Loucy (cell line): ENCODE measurements at regions not wholly inside any gene's neighbourhood (a gene's known extent, or its start where the extent isn't known, plus 50 kb on each side); places are given as distances from the start of the nearest gene placed in this dataset.

Experiments
- H2AFZ ChIP-seq: fragments of 200-600 bp; sonication (generic); 2 replicates; pipeline ENCODE4 v1.6.0; 2016; ENCODE audit warnings: antibody characterized with exemption, mild to moderate bottlenecking, low read length, moderate library complexity
- H3F3A ChIP-seq: fragments of 200-600 bp; 2 replicates; pipeline ENCODE4 v1.6.0; 2016; ENCODE audit warnings: antibody characterized with exemption, low read depth, mild to moderate bottlenecking
- H3K27me3 ChIP-seq: fragments of 200-600 bp; sonication (generic); 2 replicates; pipeline ENCODE4 v1.6.1; 2014; ENCODE audit warnings: low read length, mild to moderate bottlenecking; ENCODE audit not compliant: insufficient read depth, poor library complexity, severe bottlenecking
- H3K36me3 ChIP-seq: fragments of 200-600 bp; sonication (generic); 2 replicates; pipeline ENCODE4 v1.6.1; 2016; ENCODE audit warnings: low read length; ENCODE audit not compliant: insufficient read depth
- H3K4me1 ChIP-seq: fragments of 200-600 bp; sonication (generic); 2 replicates; pipeline ENCODE4 v1.5.1; 2014; ENCODE audit warnings: low read length, mild to moderate bottlenecking; ENCODE audit not compliant: insufficient read depth, poor library complexity, severe bottlenecking
- H3K4me2 ChIP-seq: fragments of 200-600 bp; sonication (generic); 2 replicates; pipeline ENCODE4 v1.6.0; 2014; ENCODE audit warnings: antibody characterized with exemption, low read length, low read depth, mild to moderate bottlenecking; ENCODE audit not compliant: poor library complexity, severe bottlenecking
- H3K4me3 ChIP-seq: fragments of 200-600 bp; sonication (generic); 2 replicates; pipeline ENCODE4 v1.5.1; 2014; ENCODE audit warnings: low read length, mild to moderate bottlenecking, mixed read lengths; ENCODE audit not compliant: poor library complexity, severe bottlenecking
- H3K79me2 ChIP-seq: fragments of 200-600 bp; sonication (generic); 2 replicates; pipeline ENCODE4 v1.6.1; 2014; ENCODE audit warnings: low read length; ENCODE audit not compliant: insufficient read depth
- H3K9ac ChIP-seq: fragments of 200-600 bp; sonication (generic); 2 replicates; pipeline ENCODE4 v1.6.0; 2014; ENCODE audit warnings: mild to moderate bottlenecking, low read depth, low read length, moderate library complexity; ENCODE audit not compliant: poor library complexity, severe bottlenecking
- H3K9me2 ChIP-seq: fragments of 200-600 bp; sonication (generic); replicated peaks from 2 replicates; pipeline ENCODE4 v1.6.1; 2016; ENCODE audit warnings: low read depth, low read length, mixed read lengths
- H3K9me3 ChIP-seq: fragments of 200-600 bp; sonication (generic); 2 replicates; pipeline ENCODE4 v1.6.1; 2014; ENCODE audit warnings: mild to moderate bottlenecking, antibody characterized with exemption, low read length, low read depth; ENCODE audit not compliant: insufficient read depth
- H4K20me1 ChIP-seq: fragments of 200-600 bp; sonication (generic); 2 replicates; pipeline ENCODE4 v1.6.0; 2014; ENCODE audit warnings: antibody characterized with exemption, low read length, mild to moderate bottlenecking; ENCODE audit not compliant: insufficient read depth, poor library complexity, severe bottlenecking
- CTCF ChIP-seq: fragments of 200-600 bp; sonication (generic); conservative IDR thresholded peaks from 2 replicates; pipeline ENCODE4 v1.5.1; 2014; ENCODE audit warnings: mild to moderate bottlenecking, antibody characterized with exemption, low read length
- EZH2phosphoT487 ChIP-seq: fragments of 200-600 bp; IDR thresholded peaks from 2 replicates; pipeline ENCODE4 v1.6.1; 2018; ENCODE audit warnings: antibody characterized with exemption, mild to moderate bottlenecking, moderate library complexity, borderline replicate concordance

GRCh38 chr13:61135583-61135982, 280.1 kb downstream of the PCDH20 start:
- Histone ChIP-seq H3K4me3 (no peak overlapping the region), H3K9ac (no peak overlapping the region), H3K79me2 (no peaks in the 10 kb centered on the region), H4K20me1 (no peaks in the 10 kb centered on the region), H3K36me3 (no peaks in the 10 kb centered on the region), H3F3A (no peaks in the 10 kb centered on the region), H3K4me1 (no peaks in the 10 kb centered on the region), H3K4me2 (no peak overlapping the region), H3K27me3 (no peaks in the 10 kb centered on the region), H3K9me3 (no peaks in the 10 kb centered on the region), H3K9me2 (no peaks in the 10 kb centered on the region), H2AFZ (no peak overlapping the region)
- TF ChIP-seq CTCF (no peak), EZH2phosphoT487 (no peak)

GRCh38 chr13:61128850-61129645, 286.6 kb downstream of the PCDH20 start:
- Histone ChIP-seq H3K4me1 (no peaks in the 10 kb centered on the region), H3K27me3 (no peaks in the 10 kb centered on the region), H4K20me1 (no peaks in the 10 kb centered on the region), H3K36me3 (no peaks in the 10 kb centered on the region), H3K4me2 (no peak overlapping the region), H2AFZ (no peak overlapping the region), H3K9me3 (no peaks in the 10 kb centered on the region), H3F3A (no peaks in the 10 kb centered on the region), H3K9ac (no peak overlapping the region), H3K9me2 (no peaks in the 10 kb centered on the region), H3K79me2 (no peaks in the 10 kb centered on the region), H3K4me3 (no peak overlapping the region)
- TF ChIP-seq CTCF (no peak), EZH2phosphoT487 (no peak)

GRCh38 chr13:61123538-61124289, 291.9 kb downstream of the PCDH20 start:
- TF ChIP-seq CTCF: no peak
- TF ChIP-seq EZH2phosphoT487: no peak
- H3K79me2 ChIP-seq: no peaks in the 10 kb centered on the region
- no peaks in the 10 kb centered on the region for H3K4me1 ChIP-seq

More at GRCh38 chr13:61123538-61124289, 291.9 kb downstream of the PCDH20 start:
- Histone ChIP-seq H3F3A (no peaks in the 10 kb centered on the region), H3K9ac (no peak overlapping the region), H3K36me3 (no peaks in the 10 kb centered on the region), H3K9me3 (no peaks in the 10 kb centered on the region), H2AFZ (no peak overlapping the region), H3K27me3 (no peaks in the 10 kb centered on the region), H3K9me2 (no peaks in the 10 kb centered on the region), H3K4me2 (no peak overlapping the region), H4K20me1 (no peaks in the 10 kb centered on the region), H3K4me3 (no peak overlapping the region)
